Trophoblast cell (in vitro differentiated cells and primary cell): ENCODE measurements at regions not wholly inside any gene's neighbourhood (a gene's known extent, or its start where the extent isn't known, plus 50 kb on each side); places are given as distances from the start of the nearest gene placed in this dataset.

Source experiments
- DNase-seq, 2 donors: peaks; one replicate each; pipeline ENCODE4 v3.0.0-alpha.2; 2016
- H2AFZ ChIP-seq: 2 replicates; pipeline ENCODE4 v1.6.1; 2013; ENCODE audit warnings: low read length, moderate library complexity, mild to moderate bottlenecking; ENCODE audit not compliant: insufficient read depth, poor library complexity
- H2AK5ac ChIP-seq: 2 replicates; pipeline ENCODE4 v1.6.1; 2013; ENCODE audit warnings: mild to moderate bottlenecking, low read length
- H2BK120ac ChIP-seq: 2 replicates; pipeline ENCODE4 v1.6.1; 2013; ENCODE audit warnings: low read length, mild to moderate bottlenecking, moderate library complexity; ENCODE audit not compliant: insufficient read depth, poor library complexity
- H2BK12ac ChIP-seq: 2 replicates; pipeline ENCODE4 v1.6.1; 2013; ENCODE audit warnings: mild to moderate bottlenecking, low read length, moderate library complexity
- H2BK5ac ChIP-seq: 2 replicates; pipeline ENCODE4 v1.6.1; 2013; ENCODE audit warnings: low read length, low read depth, moderate library complexity, mild to moderate bottlenecking; ENCODE audit not compliant: poor library complexity
- H3K14ac ChIP-seq: 2 replicates; pipeline ENCODE4 v1.6.1; 2013; ENCODE audit warnings: mild to moderate bottlenecking, low read length
- H3K18ac ChIP-seq: 2 replicates; pipeline ENCODE4 v1.6.1; 2013; ENCODE audit warnings: mild to moderate bottlenecking, low read length
- H3K23ac ChIP-seq: 2 replicates; pipeline ENCODE4 v1.6.1; 2013; ENCODE audit warnings: low read length
- H3K27ac ChIP-seq: 2 replicates; pipeline ENCODE4 v1.5.1; 2013; ENCODE audit warnings: low read depth, mild to moderate bottlenecking, inconsistent platforms, low read length, moderate library complexity
- H3K27me3 ChIP-seq: 2 replicates; pipeline ENCODE4 v1.6.1; 2013; ENCODE audit warnings: inconsistent platforms, mild to moderate bottlenecking, low read length, moderate library complexity; ENCODE audit not compliant: insufficient read depth
- H3K36me3 ChIP-seq, 2 experiments: 1 replicate in 1 of 2; 2 replicates in 1 of 2; pipeline ENCODE4 v1.6.1; 2013; ENCODE audit warnings: low read length in 2 of 2, mild to moderate bottlenecking in 2 of 2, moderate library complexity in 1 of 2; ENCODE audit not compliant: insufficient read depth in 2 of 2, control insufficient read depth in 1 of 2
- H3K4ac ChIP-seq: 2 replicates; pipeline ENCODE4 v1.6.1; 2013; ENCODE audit warnings: low read depth, mild to moderate bottlenecking, low read length, moderate library complexity
- H3K4me1 ChIP-seq, 2 experiments: 1 replicate in 1 of 2; 2 replicates in 1 of 2; pipeline ENCODE4 v1.6.1; 2013; ENCODE audit warnings: low read length in 2 of 2, mild to moderate bottlenecking in 2 of 2, moderate library complexity in 1 of 2; ENCODE audit not compliant: insufficient read depth in 2 of 2, control insufficient read depth in 1 of 2
- H3K4me2 ChIP-seq: 2 replicates; pipeline ENCODE4 v1.6.1; 2013; ENCODE audit warnings: inconsistent platforms, mild to moderate bottlenecking, low read length, moderate library complexity
- H3K4me3 ChIP-seq: 2 replicates; pipeline ENCODE4 v1.5.1; 2013; ENCODE audit warnings: mild to moderate bottlenecking, low read depth, low read length, inconsistent platforms
- H3K79me1 ChIP-seq: one replicate; pipeline ENCODE4 v1.6.1; 2013; ENCODE audit warnings: low read length
- H3K79me2 ChIP-seq: 2 replicates; pipeline ENCODE4 v1.6.1; 2013; ENCODE audit warnings: low read length, mild to moderate bottlenecking; ENCODE audit not compliant: control insufficient read depth, insufficient read depth, poor library complexity
- H3K9ac ChIP-seq: 2 replicates; pipeline ENCODE4 v1.6.1; 2013; ENCODE audit warnings: mild to moderate bottlenecking, low read length
- H3K9me3 ChIP-seq: 2 replicates; pipeline ENCODE4 v1.6.1; 2013; ENCODE audit warnings: low read depth, mild to moderate bottlenecking, control low read depth, inconsistent platforms, low read length; ENCODE audit not compliant: insufficient read depth
- H4K12ac ChIP-seq: 2 replicates; pipeline ENCODE4 v1.6.1; 2013; ENCODE audit warnings: low read depth, mild to moderate bottlenecking, low read length, moderate library complexity
- H4K8ac ChIP-seq: 2 replicates; pipeline ENCODE4 v1.6.1; 2013; ENCODE audit warnings: low read depth, mild to moderate bottlenecking, low read length, moderate library complexity
- H4K91ac ChIP-seq: one replicate; pipeline ENCODE4 v1.6.1; 2013; ENCODE audit warnings: low read depth, mild to moderate bottlenecking, low read length, moderate library complexity
- WGBS: extraction: QIAGEN DNeasy Blood & Tissue Kit; methylation state at CpG from one replicate; pipeline ENCODE4 v1.1.7; 2013; ENCODE audit warnings: missing lambda C conversion rate; ENCODE audit not compliant: insufficient read length, insufficient coverage; ENCODE audit errors: extremely low coverage; 5-methylcytosine and 5-hydroxymethylcytosine counted together

GRCh38 chr3:176526942-176527341 lies 670.3 kb downstream of the TBL1XR1 start:
- WGBS: no CpG with 5 or more reads among the region's 1 CpG
- Histone ChIP-seq H3K79me2 (no peaks in the 10 kb centered on the region), H3K4me2 (no peak overlapping the region)

GRCh38 chr3:176526225-176526624 lies 671.1 kb downstream of the TBL1XR1 start:
- Histone ChIP-seq H3K9me3 (no peaks in the 10 kb centered on the region), H2AK5ac (no peak overlapping the region), H3K79me1 (no peaks in the 10 kb centered on the region), H3K23ac (no peak overlapping the region), H4K91ac (no peak overlapping the region), H2BK120ac (no peak overlapping the region), H4K12ac (no peak overlapping the region), H2BK12ac (no peak overlapping the region), H2AFZ (no peak overlapping the region), H3K4me3 (no peak overlapping the region), H4K8ac (no peak overlapping the region), H3K4ac (no peak overlapping the region), H3K4me1 (no peaks in the 10 kb centered on the region), H3K27me3 (no peaks in the 10 kb centered on the region), H3K14ac (no peak overlapping the region), H3K4me2 (no peak overlapping the region), H3K27ac (no peak overlapping the region), H3K9ac (no peak overlapping the region), H3K36me3 (no peaks in the 10 kb centered on the region), H2BK5ac (no peak overlapping the region), H3K79me2 (no peaks in the 10 kb centered on the region), H3K18ac (no peak overlapping the region)
- DNase-seq: no peak
- no CpG with 5 or more reads among the region's 1 CpG for WGBS

More at GRCh38 chr3:176526942-176527341, 670.3 kb downstream of the TBL1XR1 start:
- no peak overlapping the region for H3K18ac ChIP-seq
- H3K27ac ChIP-seq: no peak overlapping the region
- H4K8ac ChIP-seq: no peak overlapping the region
- H3K9me3 ChIP-seq: no peaks in the 10 kb centered on the region
- no peak overlapping the region for H4K12ac ChIP-seq
- H3K36me3 ChIP-seq: no peaks in the 10 kb centered on the region
- no peak overlapping the region for H2BK12ac ChIP-seq
- H3K9ac ChIP-seq: no peak overlapping the region
- no peak overlapping the region for H2BK120ac ChIP-seq
- no peaks in the 10 kb centered on the region for H3K79me1 ChIP-seq
- no peak overlapping the region for H3K4ac ChIP-seq
- H3K14ac ChIP-seq: no peak overlapping the region
- H3K4me1 ChIP-seq: no peaks in the 10 kb centered on the region
- no peak overlapping the region for H3K23ac ChIP-seq
- no peak for DNase-seq
- no peak overlapping the region for H3K4me3 ChIP-seq
- no peak overlapping the region for H2AK5ac ChIP-seq
- no peak overlapping the region for H2BK5ac ChIP-seq
- H4K91ac ChIP-seq: no peak overlapping the region
- no peak overlapping the region for H2AFZ ChIP-seq
- H3K27me3 ChIP-seq: no peaks in the 10 kb centered on the region

- Histone ChIP-seq H4K91ac (no peak overlapping the region), H3K27me3 (no peaks in the 10 kb centered on the region), H3K9me3 (no peaks in the 10 kb centered on the region), H3K18ac (no peak overlapping the region), H3K4me1 (no peaks in the 10 kb centered on the region), H3K27ac (no peak overlapping the region), H3K79me1 (no peaks in the 10 kb centered on the region), H3K4me3 (no peak overlapping the region), H4K8ac (no peak overlapping the region), H2BK12ac (no peak overlapping the region), H3K4me2 (no peak overlapping the region), H3K79me2 (no peaks in the 10 kb centered on the region), H3K9ac (no peak overlapping the region), H2BK5ac (no peak overlapping the region), H2AFZ (no peak overlapping the region), H3K4ac (no peak overlapping the region), H4K12ac (no peak overlapping the region), H3K36me3 (no peaks in the 10 kb centered on the region), H3K23ac (peak overlapping the region; percentile 85), H2AK5ac (no peak overlapping the region), H3K14ac (no peak overlapping the region), H2BK120ac (no peak overlapping the region)
- DNase-seq: peak in 1 of 2 donors; percentile 63
Observed at GRCh38 chr3:176523114-176523513, 674.2 kb downstream of the TBL1XR1 start.

- Histone ChIP-seq H3K4me3 (no peak overlapping the region), H3K79me1 (no peaks in the 10 kb centered on the region), H3K23ac (no peak overlapping the region), H4K12ac (no peak overlapping the region), H2BK120ac (no peak overlapping the region), H3K18ac (no peak overlapping the region), H3K9me3 (no peaks in the 10 kb centered on the region), H4K8ac (no peak overlapping the region), H3K4ac (no peak overlapping the region), H3K4me2 (no peak overlapping the region), H2BK5ac (no peak overlapping the region), H3K9ac (no peak overlapping the region), H3K79me2 (no peaks in the 10 kb centered on the region), H2AFZ (no peak overlapping the region), H3K27me3 (no peaks in the 10 kb centered on the region), H3K27ac (no peak overlapping the region), H3K14ac (no peak overlapping the region), H2AK5ac (no peak overlapping the region), H3K36me3 (no peaks in the 10 kb centered on the region), H4K91ac (no peak overlapping the region), H2BK12ac (no peak overlapping the region), H3K4me1 (no peaks in the 10 kb centered on the region)
- no peak for DNase-seq
- no CpG with 5 or more reads among the region's 1 CpG for whole genome bisulfite sequencing
Observed at GRCh38 chr3:176522436-176522835, 674.8 kb downstream of the TBL1XR1 start.
